ENCODE measurements at regions not wholly inside any gene's neighbourhood (a gene's known extent, or its start where the extent isn't known, plus 50 kb on each side); places are given as distances from the start of the nearest gene placed in this dataset.

DNA sequence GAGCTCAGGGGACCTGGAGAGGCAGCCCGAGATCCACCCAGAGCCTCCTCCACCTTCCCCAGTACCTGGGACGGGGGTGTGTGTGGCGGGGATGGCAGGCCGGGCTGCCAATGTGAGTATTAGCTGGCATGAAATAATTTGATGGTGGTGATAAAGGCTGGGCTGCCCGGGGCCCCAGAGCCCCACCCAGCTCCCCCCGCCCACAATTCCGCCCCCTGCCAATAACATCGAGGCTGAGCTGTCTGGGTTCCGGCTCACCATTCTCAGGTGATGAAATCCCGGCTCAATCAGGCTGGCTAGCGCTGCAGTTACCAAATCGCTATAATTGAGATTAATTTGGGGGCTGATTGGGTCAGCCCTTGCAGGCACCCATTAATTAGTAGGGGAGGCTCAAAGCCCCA is 103.8 kb upstream of the CASZ1 start:
- no peaks in the 10 kb centered on the region for H3K27me3 Mint-ChIP-seq
- H3K9me3 Mint-ChIP-seq = no peaks in the 10 kb centered on the region
- DNase-seq (no peak), ATAC-seq (no peak)
- H3K4me3 Mint-ChIP-seq = no peak overlapping the region
- H3K27ac Mint-ChIP-seq = no peak overlapping the region
- H3K4me1 Mint-ChIP-seq = peaks cover 26% of the 10 kb centered on the region

DNA sequence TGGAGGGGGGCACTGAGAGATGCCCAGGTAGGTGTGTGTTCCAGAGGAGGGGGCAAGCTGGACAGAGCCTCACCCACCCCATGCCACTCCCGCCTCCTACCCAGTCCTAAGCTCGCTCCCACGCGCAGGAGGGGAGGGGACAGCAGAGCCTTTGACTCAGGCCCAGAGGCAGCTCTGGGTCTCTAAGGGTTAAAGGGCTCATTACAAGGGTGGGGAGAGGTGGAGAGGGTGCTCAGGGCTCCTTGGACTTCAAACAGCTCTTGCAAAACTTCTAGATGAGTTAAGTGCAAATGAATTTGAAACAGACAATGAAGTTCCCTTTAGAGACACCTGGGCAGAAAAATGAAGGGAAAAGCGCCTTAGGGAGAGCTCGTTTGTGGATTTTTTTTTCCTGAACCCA is 104.2 kb upstream of the CASZ1 start:
- H3K4me1 Mint-ChIP-seq = peaks cover 27% of the 10 kb centered on the region
- no peaks in the 10 kb centered on the region for H3K27me3 Mint-ChIP-seq
- no peak for DNase-seq
- ATAC-seq = no peak
- no peak overlapping the region for H3K27ac Mint-ChIP-seq
- H3K9me3 Mint-ChIP-seq = no peaks in the 10 kb centered on the region
- no peak overlapping the region for H3K4me3 Mint-ChIP-seq

- ATAC-seq (no peak), DNase-seq (no peak)
- no peak overlapping the region for H3K4me3 Mint-ChIP-seq
- H3K27ac Mint-ChIP-seq = no peak overlapping the region
- H3K27me3 Mint-ChIP-seq = no peaks in the 10 kb centered on the region
- peaks cover 32% of the 10 kb centered on the region for H3K4me1 Mint-ChIP-seq
- no peaks in the 10 kb centered on the region for H3K9me3 Mint-ChIP-seq
These were observed 104.8 kb upstream of the CASZ1 start for GRCh38 chr1:10901091-10901890.

DNA sequence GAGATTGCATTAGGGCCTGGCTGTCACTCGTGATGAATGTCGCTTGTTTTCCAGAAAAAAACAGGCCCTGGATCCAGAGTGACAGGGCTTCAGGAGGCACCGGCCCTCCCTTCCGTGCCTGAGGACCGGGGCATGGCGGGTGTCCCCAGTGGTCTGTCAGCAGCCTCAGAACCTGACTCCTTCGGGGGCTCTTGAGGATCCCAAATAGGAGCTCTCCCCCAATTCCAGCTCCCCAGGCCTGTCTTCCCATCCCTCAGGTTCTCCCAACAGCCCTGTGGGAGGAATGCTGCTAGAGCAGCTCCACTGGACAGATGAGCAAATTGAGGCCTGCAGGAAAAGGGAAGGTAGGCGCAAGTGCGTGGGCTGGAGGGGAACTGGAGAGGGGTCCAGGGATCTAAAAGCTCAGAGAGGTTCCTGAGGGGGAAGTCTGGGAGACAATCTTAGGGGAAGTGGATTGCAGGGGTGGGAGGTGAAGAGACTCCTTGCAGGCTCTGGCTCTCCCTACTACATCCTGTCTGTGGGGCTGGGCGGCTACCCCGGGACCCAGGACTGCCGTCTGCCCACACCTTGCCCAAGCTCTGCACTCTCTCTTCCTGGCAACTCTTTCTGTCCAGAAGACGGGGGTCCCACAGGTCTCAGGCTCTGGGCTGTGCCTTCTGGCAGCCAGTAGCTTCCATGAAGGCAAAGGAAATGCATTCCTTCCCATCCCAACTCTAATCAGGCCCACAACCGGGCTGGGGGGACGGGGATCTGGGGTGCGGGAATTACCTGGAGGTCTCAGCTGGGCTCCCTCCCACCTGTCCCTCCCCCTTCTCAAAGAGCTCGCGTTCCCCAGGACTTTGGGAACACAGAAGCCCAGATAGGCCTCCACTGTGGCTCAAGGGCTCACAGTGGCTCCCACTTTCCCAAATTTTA is 105.7 kb upstream of the CASZ1 start:
- no peak overlapping the region for H3K4me3 Mint-ChIP-seq
- H3K27ac Mint-ChIP-seq = no peak overlapping the region
- H3K27me3 Mint-ChIP-seq = no peaks in the 10 kb centered on the region
- H3K9me3 Mint-ChIP-seq = no peaks in the 10 kb centered on the region
- no peak for DNase-seq
- ATAC-seq = no peak
- peaks cover 35% of the 10 kb centered on the region for H3K4me1 Mint-ChIP-seq

GRCh38 chr1:10903421-10903820 is 107.0 kb upstream of the CASZ1 start:
- Mint-ChIP-seq H3K27ac (peak overlapping the region in 1 of 2 donors; percentile 33), H3K4me1 (peaks cover 33% of the 10 kb centered on the region), H3K27me3 (no peaks in the 10 kb centered on the region), H3K9me3 (no peaks in the 10 kb centered on the region), H3K4me3 (no peak overlapping the region)
- ATAC-seq (no peak), DNase-seq (no peak)

- H3K27me3 Mint-ChIP-seq = no peaks in the 10 kb centered on the region
- peak in 1 of 2 donors; percentile 34 for DNase-seq
These were observed 107.4 kb upstream of the CASZ1 start for GRCh38 chr1:10903821-10904220.

GRCh38 chr1:10904396-10905358 is 107.8 kb upstream of the TARDBP start:
- Mint-ChIP-seq H3K9me3 (no peaks in the 10 kb centered on the region), H3K27ac (peak overlapping the region; percentile 74 to 77), H3K27me3 (no peaks in the 10 kb centered on the region), H3K4me1 (peaks cover 28% of the 10 kb centered on the region), H3K4me3 (peak overlapping the region; percentile 47 to 67)
- peak in 1 of 2 donors; percentile 34 for DNase-seq
- ATAC-seq = peak; percentile 66

More at GRCh38 chr1:10903821-10904220, 107.4 kb upstream of the CASZ1 start:
- peak; percentile 80 for ATAC-seq
- peaks cover 29% of the 10 kb centered on the region for H3K4me1 Mint-ChIP-seq
- H3K4me3 Mint-ChIP-seq = no peak overlapping the region
- H3K27ac Mint-ChIP-seq = no peak overlapping the region
- no peaks in the 10 kb centered on the region for H3K9me3 Mint-ChIP-seq

- Mint-ChIP-seq H3K4me3 (no peak overlapping the region), H3K27me3 (no peaks in the 10 kb centered on the region), H3K4me1 (peaks cover 28% of the 10 kb centered on the region), H3K9me3 (no peaks in the 10 kb centered on the region), H3K27ac (no peak overlapping the region)
- DNase-seq = no peak
- ATAC-seq = peak; percentile 39
These were observed 106.4 kb upstream of the TARDBP start for GRCh38 chr1:10905841-10906655.

DNA sequence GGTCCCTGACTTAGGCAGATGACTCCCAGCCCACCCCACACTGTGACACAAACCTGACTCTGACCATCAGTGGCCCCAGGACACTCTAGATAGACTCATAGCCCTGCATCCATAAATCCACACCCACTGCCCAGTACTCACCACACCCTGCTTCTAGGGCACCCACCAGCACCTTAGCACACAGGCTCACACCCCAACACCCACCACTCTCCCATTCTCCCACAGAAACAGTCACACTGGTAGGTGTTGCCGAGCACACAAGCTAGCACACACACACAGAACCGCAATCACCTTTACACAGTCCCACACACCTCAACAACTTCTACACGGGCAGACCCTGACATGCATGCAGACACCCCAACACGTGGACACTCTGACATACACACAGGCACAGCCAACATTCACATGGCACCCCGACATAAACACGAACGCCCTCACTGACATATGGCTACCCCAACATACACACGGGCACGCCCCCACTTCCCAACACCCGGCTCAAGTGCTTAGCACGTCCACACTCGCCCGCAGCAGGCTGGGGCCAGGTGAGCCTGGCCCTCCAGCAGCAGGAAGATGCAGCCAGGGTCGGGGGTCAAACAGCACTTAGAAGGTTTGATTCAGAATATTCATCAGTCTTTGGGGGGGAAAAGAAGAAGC is 105.5 kb upstream of the TARDBP start:
- H3K27ac Mint-ChIP-seq = no peak overlapping the region
- H3K9me3 Mint-ChIP-seq = no peaks in the 10 kb centered on the region
- peaks cover 28% of the 10 kb centered on the region for H3K4me1 Mint-ChIP-seq
- no peaks in the 10 kb centered on the region for H3K27me3 Mint-ChIP-seq
- ATAC-seq = no peak
- DNase-seq = no peak
- no peak overlapping the region for H3K4me3 Mint-ChIP-seq

DNA sequence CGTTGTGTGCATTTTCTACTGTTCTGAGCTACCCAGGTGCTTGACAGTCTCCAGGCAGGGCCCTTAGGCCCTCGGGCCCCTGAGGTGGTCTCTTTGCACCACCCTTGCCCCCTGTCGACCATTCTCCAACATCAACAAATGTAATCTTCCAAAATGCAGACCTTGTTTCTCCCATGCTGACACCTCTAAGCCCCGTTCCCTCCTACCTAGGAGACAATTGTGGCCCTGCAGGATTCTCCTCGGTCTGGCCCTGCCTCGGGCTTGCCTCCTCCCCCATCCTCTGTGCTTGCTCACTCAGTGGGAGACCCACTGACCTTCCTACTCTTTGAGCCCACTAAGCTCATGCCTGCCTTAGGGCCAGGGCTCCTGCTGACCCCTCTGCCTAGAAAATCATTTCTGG is 104.2 kb upstream of the TARDBP start:
- H3K4me1 Mint-ChIP-seq = peaks cover 28% of the 10 kb centered on the region
- DNase-seq = no peak
- no peak for ATAC-seq
- no peaks in the 10 kb centered on the region for H3K9me3 Mint-ChIP-seq
- H3K27me3 Mint-ChIP-seq = peaks cover 8% of the 10 kb centered on the region
- H3K4me3 Mint-ChIP-seq = no peak overlapping the region
- H3K27ac Mint-ChIP-seq = no peak overlapping the region

- Mint-ChIP-seq H3K4me1 (peaks cover 11% of the 10 kb centered on the region), H3K27me3 (peaks cover 19% of the 10 kb centered on the region), H3K4me3 (no peak overlapping the region), H3K9me3 (no peaks in the 10 kb centered on the region), H3K27ac (no peak overlapping the region)
- peak; percentile 67 to 76 for DNase-seq
- peak; percentile 85 for ATAC-seq
These were observed 102.5 kb upstream of the TARDBP start for GRCh38 chr1:10909697-10910680.

- Mint-ChIP-seq H3K4me3 (no peak overlapping the region), H3K4me1 (peaks cover 7% of the 10 kb centered on the region), H3K27me3 (peaks cover 19% of the 10 kb centered on the region), H3K9me3 (no peaks in the 10 kb centered on the region), H3K27ac (no peak overlapping the region)
- DNase-seq (no peak), ATAC-seq (no peak)
These were observed 101.6 kb upstream of the TARDBP start for GRCh38 chr1:10910681-10911489.

Measured in stimulated activated naive CD8-positive, alpha-beta T cell treated with anti-CD3 and anti-CD28 coated beads, Interleukin-15, amount 100 ng/mL, for 72 hours (primary cell).